Ovary (tissue), 3 donors: ENCODE measurements at regions not wholly inside any gene's neighbourhood (a gene's known extent, or its start where the extent isn't known, plus 50 kb on each side); places are given as distances from the start of the nearest gene placed in this dataset.

Experiments used
- EP300 ChIP-seq: sonication (generic); formaldehyde crosslinking; IDR thresholded peaks from one replicate; pipeline ENCODE4 v1.6.1; 2017; ENCODE audit warnings: antibody characterized with exemption
- TF ChIP-seq, protein P1 (sequence below), 3 donors: fragments of 450-650 bp in 2 of 3; fragments of 200-600 bp in 1 of 3; IDR thresholded peaks; one replicate each; pipeline versions ENCODE4 v1.5.1 to v1.8.0; 2016 to 2022; ENCODE audit warnings: antibody characterized with exemption in 3 of 3, mild to moderate bottlenecking in 1 of 3
- donor health status: DM: no; HTN: no; CAD: no.

DNA sequence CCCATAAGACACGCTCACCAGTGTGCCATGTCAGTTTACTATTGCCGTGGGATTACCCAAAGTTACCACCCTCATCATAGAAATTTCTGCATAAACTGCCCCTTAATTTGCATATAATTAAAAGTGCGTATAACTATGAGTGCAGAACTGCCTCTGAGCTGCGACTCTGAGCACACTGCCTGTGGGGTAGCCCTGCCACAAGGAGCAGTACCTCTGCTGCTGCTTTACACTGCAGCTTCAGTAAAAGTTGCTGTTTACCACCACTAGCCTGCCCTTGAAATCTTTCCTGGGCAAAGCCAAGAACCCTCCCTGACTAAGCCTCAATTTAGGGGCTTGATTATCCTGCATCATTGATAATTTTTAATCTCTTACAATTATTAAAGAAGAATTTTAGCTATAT lies 213.9 kb upstream of the MAP2 start:
- TF ChIP-seq, protein P1, sequence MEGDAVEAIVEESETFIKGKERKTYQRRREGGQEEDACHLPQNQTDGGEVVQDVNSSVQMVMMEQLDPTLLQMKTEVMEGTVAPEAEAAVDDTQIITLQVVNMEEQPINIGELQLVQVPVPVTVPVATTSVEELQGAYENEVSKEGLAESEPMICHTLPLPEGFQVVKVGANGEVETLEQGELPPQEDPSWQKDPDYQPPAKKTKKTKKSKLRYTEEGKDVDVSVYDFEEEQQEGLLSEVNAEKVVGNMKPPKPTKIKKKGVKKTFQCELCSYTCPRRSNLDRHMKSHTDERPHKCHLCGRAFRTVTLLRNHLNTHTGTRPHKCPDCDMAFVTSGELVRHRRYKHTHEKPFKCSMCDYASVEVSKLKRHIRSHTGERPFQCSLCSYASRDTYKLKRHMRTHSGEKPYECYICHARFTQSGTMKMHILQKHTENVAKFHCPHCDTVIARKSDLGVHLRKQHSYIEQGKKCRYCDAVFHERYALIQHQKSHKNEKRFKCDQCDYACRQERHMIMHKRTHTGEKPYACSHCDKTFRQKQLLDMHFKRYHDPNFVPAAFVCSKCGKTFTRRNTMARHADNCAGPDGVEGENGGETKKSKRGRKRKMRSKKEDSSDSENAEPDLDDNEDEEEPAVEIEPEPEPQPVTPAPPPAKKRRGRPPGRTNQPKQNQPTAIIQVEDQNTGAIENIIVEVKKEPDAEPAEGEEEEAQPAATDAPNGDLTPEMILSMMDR (IDR thresholded peaks at IDR 0.05): no peak
- no peak for TF ChIP-seq EP300
